ENCODE measurements at regions not wholly inside any gene's neighbourhood (a gene's known extent, or its start where the extent isn't known, plus 50 kb on each side); places are given as distances from the start of the nearest gene placed in this dataset.

- DNase-seq (ENCODE audit: low read depth), result no peak
- no peak overlapping the region for H3K4me3 ChIP-seq (ENCODE audit: low read depth, low read length)
- no peak for TF ChIP-seq CTCF (IDR thresholded peaks at IDR 0.05; ENCODE audit: insufficient read depth, low read depth, low read length, missing control alignments)
These were observed 2193.1 kb downstream of the PCDH9 start for GRCh38 chr13:65036999-65037398.

DNA sequence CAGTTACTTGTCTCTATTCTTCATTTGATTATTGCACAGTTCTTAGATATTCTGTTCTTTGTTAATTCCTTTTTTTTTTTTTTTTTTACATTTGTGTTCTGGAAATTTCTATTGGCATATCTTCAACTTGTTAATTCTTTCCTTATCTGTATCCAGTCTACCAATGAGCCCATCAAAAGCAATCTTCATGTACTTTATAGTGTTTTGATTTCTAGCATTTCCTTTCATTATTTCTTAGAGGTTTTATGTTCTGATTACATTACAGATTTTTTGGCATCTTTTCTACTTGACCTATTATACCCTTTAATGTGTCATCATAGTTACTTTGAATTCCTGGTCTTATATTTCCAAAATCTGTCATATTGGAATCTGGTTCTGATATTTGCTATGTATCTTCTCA lies 2194.8 kb downstream of the PCDH9 start:
- DNase-seq (ENCODE audit: low read depth), result no peak
- H3K4me3 ChIP-seq (ENCODE audit: low read depth, low read length), result no peak overlapping the region
- no peak for TF ChIP-seq CTCF (IDR thresholded peaks at IDR 0.05; ENCODE audit: insufficient read depth, low read depth, low read length, missing control alignments)

- no peak for DNase-seq (ENCODE audit: low read depth)
- no peak overlapping the region for H3K4me3 ChIP-seq (ENCODE audit: low read depth, low read length)
- TF ChIP-seq CTCF (IDR thresholded peaks at IDR 0.05; ENCODE audit: insufficient read depth, low read depth, low read length, missing control alignments), result no peak
These were observed 2195.9 kb downstream of the PCDH9 start for GRCh38 chr13:65034266-65034665.

DNA sequence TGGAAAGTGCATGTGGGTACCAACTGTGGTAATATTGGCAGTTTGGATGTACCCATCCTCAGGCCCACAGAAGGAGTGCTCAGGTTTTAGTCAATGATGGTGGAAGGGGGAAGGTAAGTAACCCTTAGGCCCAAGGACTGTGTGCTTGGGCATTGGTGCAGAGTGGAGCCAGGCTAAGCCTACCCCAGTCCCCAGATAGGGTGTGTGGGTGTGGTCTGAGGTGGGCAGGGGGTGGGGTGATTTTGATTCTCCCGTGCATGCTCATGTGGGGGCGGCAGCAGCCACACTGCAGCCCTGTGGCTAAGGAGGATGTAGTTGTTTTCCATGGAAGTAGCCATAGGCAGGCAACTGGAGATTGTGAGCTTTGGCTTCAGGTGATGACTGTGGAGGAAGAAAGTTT lies 2197.3 kb downstream of the PCDH9 start:
- TF ChIP-seq CTCF (IDR thresholded peaks at IDR 0.05; ENCODE audit: insufficient read depth, low read depth, low read length, missing control alignments), result no peak
- DNase-seq (ENCODE audit: low read depth), result no peak
- H3K4me3 ChIP-seq (ENCODE audit: low read depth, low read length), result no peak overlapping the region

DNA sequence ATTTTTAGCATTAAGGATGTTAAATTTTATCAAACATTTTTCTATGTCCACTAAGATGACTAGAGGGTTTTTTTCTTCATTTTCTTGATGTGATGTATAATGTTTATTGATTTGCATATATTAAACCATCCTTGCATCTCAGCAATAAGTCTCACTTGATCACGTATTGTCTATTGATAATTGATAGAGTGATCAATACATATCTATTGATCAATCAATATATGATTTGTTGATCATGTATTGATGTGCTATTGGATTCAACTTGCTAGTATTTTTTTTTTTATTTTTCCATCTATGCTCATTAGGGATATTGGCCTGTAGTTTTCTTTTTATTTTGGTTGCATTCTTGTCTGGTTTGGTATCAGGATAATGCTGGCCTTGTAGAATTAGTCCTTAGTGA lies 2202.0 kb downstream of the PCDH9 start:
- no peak for DNase-seq (ENCODE audit: low read depth)
- no peak for TF ChIP-seq CTCF (IDR thresholded peaks at IDR 0.05; ENCODE audit: insufficient read depth, low read depth, low read length, missing control alignments)
- no peak overlapping the region for H3K4me3 ChIP-seq (ENCODE audit: low read depth, low read length)

- H3K4me3 ChIP-seq (ENCODE audit: low read depth, low read length), result no peak overlapping the region
- no peak for TF ChIP-seq CTCF (IDR thresholded peaks at IDR 0.05; ENCODE audit: insufficient read depth, low read depth, low read length, missing control alignments)
- no peak for DNase-seq (ENCODE audit: low read depth)
These were observed 2203.6 kb downstream of the PCDH9 start for GRCh38 chr13:65026505-65026904.

GRCh38 chr13:65011378-65011777 lies 2218.8 kb downstream of the PCDH9 start:
- no peak for DNase-seq (ENCODE audit: low read depth)
- TF ChIP-seq CTCF (IDR thresholded peaks at IDR 0.05; ENCODE audit: insufficient read depth, low read depth, low read length, missing control alignments), result no peak
- no peak overlapping the region for H3K4me3 ChIP-seq (ENCODE audit: low read depth, low read length)
